ENCODE measurements at regions not wholly inside any gene's neighbourhood (a gene's known extent, or its start where the extent isn't known, plus 50 kb on each side); places are given as distances from the start of the nearest gene placed in this dataset.

- no peak for TF ChIP-seq ZBTB33 (IDR thresholded peaks at IDR 0.05)
- TF ChIP-seq ATF3 (IDR thresholded peaks at IDR 0.05): no peak
- TF ChIP-seq HNF4G (IDR thresholded peaks at IDR 0.05): no peak
- TF ChIP-seq EGR1 (IDR thresholded peaks at IDR 0.05; ENCODE audit: low read depth in 2 of 2): no peak
These were observed 851.0 kb downstream of the DIAPH3 start (continued) for GRCh38 chr13:59312776-59313175.

GRCh38 chr13:59318320-59318930, 845.3 kb downstream of the DIAPH3 start:
- 43% methylated on average over 4 of the region's 4 CpGs for WGBS
- peak; percentile 87 for DNase-seq (ENCODE audit: low spot score)
- H3K27ac ChIP-seq (ENCODE audit: low read depth in 1 of 2, low read length in 2 of 2): no peak overlapping the region
- no peak overlapping the region for H3K4me3 ChIP-seq (ENCODE audit: low read depth in 1 of 3, low read length in 3 of 3)
- no peak overlapping the region for H3K9ac ChIP-seq (ENCODE audit: low read depth in 1 of 2, low read length in 2 of 2)
- TF ChIP-seq YY1 (IDR thresholded peaks at IDR 0.05) (no peak), CTCF (IDR thresholded peaks at IDR 0.05; ENCODE audit: low read depth, low read length, missing input control) (peak; percentile 60), RAD21 (IDR thresholded peaks at IDR 0.05) (peak; percentile 77 to 83)
- H3K4me1 ChIP-seq (ENCODE audit: control insufficient read depth in 4 of 4, insufficient read depth in 4 of 4, low read length in 3 of 4): no peaks in the 10 kb centered on the region
- H3K36me3 ChIP-seq (ENCODE audit: control insufficient read depth in 4 of 4, insufficient read depth in 3 of 4, low read depth in 1 of 4, low read length in 3 of 4): no peaks in the 10 kb centered on the region
- H3K27me3 ChIP-seq (ENCODE audit: control insufficient read depth in 4 of 4, insufficient read depth in 4 of 4, low read length in 3 of 4): no peaks in the 10 kb centered on the region
- no peaks in the 10 kb centered on the region for H3K9me3 ChIP-seq (ENCODE audit: control insufficient read depth in 4 of 4, low read length in 3 of 4)

- DNase-seq (ENCODE audit: low spot score): no peak
- H3K27ac ChIP-seq (ENCODE audit: low read depth in 1 of 2, low read length in 2 of 2): no peak overlapping the region
- H3K4me1 ChIP-seq (ENCODE audit: control insufficient read depth in 4 of 4, insufficient read depth in 4 of 4, low read length in 3 of 4): no peaks in the 10 kb centered on the region
- no peaks in the 10 kb centered on the region for H3K36me3 ChIP-seq (ENCODE audit: control insufficient read depth in 4 of 4, insufficient read depth in 3 of 4, low read depth in 1 of 4, low read length in 3 of 4)
- no peaks in the 10 kb centered on the region for H3K27me3 ChIP-seq (ENCODE audit: control insufficient read depth in 4 of 4, insufficient read depth in 4 of 4, low read length in 3 of 4)
- no peaks in the 10 kb centered on the region for H3K9me3 ChIP-seq (ENCODE audit: control insufficient read depth in 4 of 4, low read length in 3 of 4)
- TF ChIP-seq RXRA (IDR thresholded peaks at IDR 0.05): no peak
- no peak for TF ChIP-seq FOXA2 (IDR thresholded peaks at IDR 0.05)
- TF ChIP-seq NR2F2 (IDR thresholded peaks at IDR 0.05): no peak
- TF ChIP-seq EGR1 (IDR thresholded peaks at IDR 0.05; ENCODE audit: low read depth in 2 of 2): no peak
- TF ChIP-seq ZBTB33 (IDR thresholded peaks at IDR 0.05): no peak
- no peak for TF ChIP-seq JUND (IDR thresholded peaks at IDR 0.05)
- no peak for TF ChIP-seq GABPA (IDR thresholded peaks at IDR 0.05 in 1 of 2, conservative IDR thresholded peaks at IDR 0.05 in 1 of 2)
- H3K9ac ChIP-seq (ENCODE audit: low read depth in 1 of 2, low read length in 2 of 2): no peak overlapping the region
- 65% methylated on average over 3 of the region's 3 CpGs for WGBS
- H3K4me3 ChIP-seq (ENCODE audit: low read depth in 1 of 3, low read length in 3 of 3): no peak overlapping the region
These were observed 844.5 kb downstream of the DIAPH3 start for GRCh38 chr13:59319276-59319675.
